Activated T-helper 1 cell treated with anti-CD3 and anti-CD28 coated beads, Interleukin-2, amount 50 U/mL, for 16 hours (primary cell): ENCODE measurements at regions not wholly inside any gene's neighbourhood (a gene's known extent, or its start where the extent isn't known, plus 50 kb on each side); places are given as distances from the start of the nearest gene placed in this dataset.
"Not testable (repeated sequence)": the region's sequence is repeated elsewhere in the genome, so short reads cannot be mapped to it uniquely, and the experiment has no call there.

ENCODE experiments used
- DNase-seq, 2 donors: peaks; one replicate each; pipeline ENCODE4 v3.0.0-alpha.2; 2020; ENCODE audit warnings: low read depth in 1 of 2, low spot score in 1 of 2

DNA sequence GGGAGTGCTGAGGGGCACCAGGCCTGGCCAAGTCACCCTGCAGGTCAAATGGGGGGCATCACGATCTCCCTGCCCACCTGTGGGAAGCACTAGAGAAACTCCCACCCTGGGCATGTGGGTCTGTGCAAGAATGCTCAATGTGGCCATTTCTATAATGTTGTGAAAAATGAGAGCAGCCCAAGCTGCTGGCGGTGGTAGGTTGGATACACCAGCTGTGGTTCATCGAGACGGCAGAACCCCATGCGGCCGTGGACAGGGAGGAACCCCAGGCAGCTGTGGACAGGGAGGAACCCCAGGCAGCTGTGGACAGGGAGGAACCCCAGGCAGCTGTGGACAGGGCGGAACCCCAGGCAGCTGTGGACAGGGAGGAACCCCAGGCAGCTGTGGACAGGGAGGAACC, 129.1 kb downstream of the BRD1 start:
- DNase-seq: not testable (repeated sequence)

DNA sequence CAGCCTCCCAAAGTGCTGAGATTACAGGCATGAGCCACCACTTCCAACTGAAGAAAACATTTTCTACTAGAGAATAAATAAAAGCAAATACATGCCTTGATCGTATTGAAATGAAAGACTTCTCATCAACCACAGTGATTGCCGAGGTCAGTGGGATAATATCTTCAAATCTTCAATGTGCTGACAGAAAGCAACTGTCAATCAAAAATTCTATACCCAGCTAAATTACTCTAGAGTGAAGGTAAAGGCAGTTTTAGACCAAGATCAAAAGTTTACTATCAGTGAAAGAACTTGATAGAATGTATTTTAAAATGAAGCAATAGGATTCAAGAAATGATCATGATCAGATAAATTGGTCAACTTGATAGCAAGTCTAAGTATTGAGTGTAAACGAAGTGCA, 130.6 kb downstream of the BRD1 start:
- no peak for DNase-seq

DNA sequence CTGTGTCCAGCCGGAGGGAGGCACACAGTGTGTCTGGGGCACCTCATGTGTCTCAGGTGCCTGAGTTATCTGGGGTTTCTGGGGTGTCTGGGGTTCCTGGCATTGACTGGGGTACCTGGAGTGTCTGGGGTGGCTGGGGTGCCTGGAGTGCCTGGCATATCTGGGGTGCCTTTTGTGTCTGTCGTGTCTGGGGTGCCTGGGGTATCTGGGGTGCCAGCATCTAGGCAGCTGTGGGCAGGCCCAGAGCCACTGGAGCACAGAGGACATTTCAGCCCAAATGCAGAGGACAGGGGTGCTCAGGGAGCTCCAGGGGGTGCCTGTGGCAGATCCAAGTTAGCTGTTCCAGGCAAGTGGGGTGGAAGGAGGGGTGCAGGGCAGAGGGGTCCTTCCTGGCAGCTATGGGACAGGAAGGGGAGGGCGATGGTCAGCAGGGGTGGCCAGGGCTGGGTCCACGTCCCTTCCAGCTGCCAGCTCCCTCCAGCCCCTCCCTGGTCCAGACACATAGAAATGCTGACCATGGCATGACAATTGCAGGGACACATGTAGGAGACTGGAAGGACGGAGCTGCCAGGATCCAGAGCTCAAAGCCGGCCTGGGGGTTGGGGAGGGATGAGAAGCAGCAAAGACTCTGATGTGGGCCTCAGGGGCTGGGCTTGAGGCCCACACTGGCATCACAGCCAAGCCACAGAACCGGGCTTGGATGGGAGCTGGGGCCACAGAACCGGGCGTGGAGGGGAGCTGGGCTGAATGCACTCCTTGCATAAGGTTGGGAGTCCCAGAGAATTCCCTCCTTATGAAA, 133.0 kb downstream of the BRD1 start:
- no peak for DNase-seq

DNA sequence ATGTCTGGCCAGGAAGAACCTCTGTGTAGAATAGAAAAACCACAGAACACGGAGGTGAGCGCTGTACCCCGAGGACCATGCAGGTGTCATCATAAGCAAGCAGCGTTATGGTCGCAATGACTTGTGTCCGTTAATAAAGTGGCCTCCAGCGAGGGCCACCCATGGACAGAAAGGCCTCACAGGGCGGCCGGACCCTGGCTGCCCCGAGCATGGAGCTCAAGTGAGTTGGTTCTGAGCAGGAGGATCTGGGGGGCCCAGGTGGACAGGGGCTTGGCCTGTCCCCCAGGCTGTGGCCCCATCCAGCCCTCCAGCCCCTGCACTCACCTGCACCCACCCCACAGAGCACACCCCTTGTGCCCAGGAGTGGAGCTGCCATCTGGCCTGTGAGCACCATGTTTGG, 133.8 kb downstream of the BRD1 start:
- no peak for DNase-seq

DNA sequence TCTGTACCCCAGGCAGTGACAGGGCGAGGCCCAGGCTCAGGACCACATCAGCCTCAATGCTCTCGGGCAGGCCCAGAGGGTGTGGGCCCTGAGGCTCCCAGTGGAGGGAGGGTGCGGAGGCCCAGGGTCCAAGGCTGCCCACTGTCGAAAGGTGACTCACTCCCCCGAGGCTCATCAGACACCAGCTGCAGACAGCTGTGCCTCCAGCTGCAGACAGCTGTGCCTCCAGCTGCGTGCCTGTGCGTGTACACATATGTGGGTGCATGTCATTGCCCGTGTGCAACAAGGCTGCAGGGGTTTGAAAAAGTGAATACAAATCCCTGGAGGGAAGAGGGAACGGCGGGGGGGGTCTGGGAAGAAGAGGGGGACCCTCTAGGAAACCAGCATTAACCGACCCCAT, 134.3 kb downstream of the BRD1 start:
- DNase-seq: no peak

DNA sequence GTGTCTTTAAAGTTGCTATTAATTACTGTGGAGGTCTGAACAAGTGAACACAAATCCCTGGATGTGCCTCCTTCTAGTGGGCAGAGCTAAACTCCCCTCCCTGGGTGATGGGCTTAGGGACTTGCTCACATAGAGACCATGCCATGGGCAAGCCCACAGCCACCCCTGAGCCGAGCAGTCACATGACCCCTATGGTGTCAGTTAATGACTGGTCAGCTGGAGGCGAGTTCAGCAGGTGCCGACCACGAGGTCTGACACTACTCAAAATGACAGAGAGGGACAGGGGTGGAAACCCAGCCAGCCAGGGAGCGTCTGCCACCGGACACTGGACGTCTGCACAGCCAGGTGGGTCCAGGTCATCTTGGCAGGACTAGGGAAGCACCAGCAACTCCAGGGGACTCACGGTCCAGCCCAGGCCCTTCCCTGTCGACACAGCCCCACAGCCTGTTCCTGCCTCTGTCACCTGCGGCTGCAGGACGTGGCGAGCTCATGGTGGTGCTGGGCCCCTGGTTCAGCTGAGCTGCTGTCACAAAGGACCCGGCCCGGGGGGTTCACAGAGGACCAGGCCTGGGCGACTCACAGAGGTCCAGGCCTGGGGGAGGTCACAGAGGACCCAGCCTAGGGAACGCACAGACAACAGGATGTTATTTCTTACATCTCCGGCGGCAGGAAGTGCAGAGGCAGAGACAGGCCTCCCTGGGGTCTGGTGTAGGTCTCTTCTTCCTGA, 135.0 kb downstream of the BRD1 start:
- DNase-seq: no peak

DNA sequence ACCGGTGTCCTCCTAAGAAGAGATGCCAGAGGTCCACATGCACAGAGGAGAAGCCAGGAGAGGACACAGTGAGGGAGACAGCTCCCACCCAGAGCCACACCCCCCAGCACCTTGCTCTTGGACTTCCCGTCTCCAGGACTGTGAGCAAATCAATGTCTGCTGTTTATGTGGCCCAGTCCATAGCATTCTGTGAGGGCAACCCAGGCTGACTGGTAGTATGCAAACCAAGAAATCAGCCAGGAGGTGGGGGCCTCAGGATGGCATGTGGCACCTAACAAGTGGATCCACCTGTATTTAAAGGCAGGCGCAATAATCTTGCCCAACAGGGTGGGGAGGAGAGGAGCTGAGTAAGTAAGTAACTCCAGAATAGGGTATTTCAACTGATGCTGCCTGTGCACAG, 136.4 kb downstream of the BRD1 start:
- DNase-seq: no peak

DNA sequence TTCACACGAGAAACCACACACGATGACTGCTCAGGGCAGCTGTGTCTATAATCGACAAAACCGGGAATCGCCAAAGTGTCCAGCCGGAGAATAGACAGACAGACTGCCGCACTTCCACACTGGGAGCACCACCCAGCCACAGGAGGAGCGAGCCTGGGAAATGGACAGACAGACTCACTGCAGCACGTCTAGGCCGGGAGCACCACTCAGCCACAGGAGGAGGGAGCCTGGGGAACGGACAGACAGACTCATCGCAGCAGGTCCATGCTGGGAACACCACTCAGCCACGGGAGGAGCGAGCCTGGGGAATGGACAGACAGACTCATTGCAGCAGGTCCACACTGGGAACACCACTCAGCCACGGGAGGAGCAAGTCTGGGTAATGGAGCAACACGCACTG, 137.2 kb downstream of the BRD1 start:
- no peak for DNase-seq

DNA sequence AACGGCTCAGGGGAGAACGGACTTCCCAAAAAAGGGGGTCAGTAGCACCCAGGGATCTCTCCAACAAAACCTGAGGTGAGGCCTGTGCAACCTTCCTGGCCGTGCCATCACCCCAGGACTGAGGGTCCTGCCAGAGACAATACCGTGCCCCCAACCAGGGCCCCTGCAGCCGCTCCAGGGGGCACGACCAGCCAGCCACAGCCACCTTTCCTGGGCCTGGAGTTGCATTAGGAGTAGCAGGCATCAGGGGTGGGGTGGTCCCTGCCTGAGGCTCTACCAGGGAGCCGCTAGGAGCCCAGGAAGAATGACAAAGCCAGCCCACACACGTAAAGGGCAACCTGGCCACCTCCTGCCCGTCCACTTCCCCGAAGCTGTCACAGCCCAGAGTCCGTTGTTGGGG, 137.8 kb downstream of the BRD1 start:
- DNase-seq: no peak

DNA sequence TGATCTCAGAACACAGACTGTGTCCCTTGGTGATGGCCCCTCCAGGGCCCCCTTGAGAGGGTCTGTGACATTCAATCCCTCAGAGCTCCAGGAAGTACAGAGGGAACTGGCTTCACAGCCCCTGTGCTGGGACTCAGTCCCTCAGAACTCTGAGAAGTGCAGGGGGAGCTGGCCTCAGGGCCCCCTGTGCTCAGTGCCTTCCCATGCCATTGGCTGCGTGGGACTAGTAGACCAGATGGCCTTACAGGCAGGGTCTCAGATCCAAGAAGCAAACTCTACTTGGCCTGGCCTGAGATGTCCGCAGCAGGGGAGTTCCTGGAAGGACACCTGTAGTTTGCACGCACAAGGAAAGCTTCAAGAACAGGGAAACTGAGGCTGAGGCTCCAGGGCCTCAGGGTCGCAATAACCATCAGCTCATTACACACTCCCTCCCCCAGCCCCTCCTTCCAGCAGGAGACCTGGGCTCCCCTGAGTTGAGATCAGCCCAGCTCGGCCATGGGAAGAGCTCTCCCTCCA, 138.4 kb downstream of the BRD1 start:
- no peak for DNase-seq

DNA sequence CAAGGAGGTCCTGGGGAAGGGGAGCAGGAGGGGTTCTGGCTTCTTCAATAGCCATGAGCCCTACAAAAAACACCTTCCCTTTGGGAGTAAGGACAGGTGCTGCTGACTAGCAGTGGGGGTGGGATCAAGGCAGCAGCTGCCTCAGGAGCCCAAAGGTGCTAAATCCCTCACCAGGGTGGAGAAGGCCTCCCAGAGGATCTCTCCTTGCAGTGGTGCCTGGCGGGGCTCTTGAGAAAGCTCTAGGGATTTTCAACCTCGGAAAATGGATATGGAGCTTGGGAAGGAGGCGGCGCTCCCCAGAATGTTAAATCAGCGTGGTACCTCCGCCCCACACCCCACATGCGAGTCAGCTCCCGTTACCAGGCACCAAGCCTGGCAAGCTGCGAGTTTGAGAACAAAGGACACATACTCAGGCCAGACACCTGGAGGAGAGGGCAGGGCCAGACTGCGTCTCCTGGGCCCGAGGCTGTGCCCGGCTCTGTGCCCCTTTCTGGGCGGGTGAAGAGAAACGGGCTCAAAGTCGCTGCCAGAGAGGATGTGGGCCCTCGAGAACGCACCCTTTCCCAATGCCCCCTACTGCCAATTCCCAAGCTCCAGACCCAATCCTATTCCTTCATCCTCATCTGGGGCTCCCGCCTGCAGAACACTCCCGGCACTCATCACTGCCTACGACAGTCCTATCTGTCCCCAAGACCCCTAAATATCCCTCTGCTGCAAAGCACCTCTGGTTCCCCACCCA, 139.0 kb downstream of the BRD1 start:
- DNase-seq: no peak

DNA sequence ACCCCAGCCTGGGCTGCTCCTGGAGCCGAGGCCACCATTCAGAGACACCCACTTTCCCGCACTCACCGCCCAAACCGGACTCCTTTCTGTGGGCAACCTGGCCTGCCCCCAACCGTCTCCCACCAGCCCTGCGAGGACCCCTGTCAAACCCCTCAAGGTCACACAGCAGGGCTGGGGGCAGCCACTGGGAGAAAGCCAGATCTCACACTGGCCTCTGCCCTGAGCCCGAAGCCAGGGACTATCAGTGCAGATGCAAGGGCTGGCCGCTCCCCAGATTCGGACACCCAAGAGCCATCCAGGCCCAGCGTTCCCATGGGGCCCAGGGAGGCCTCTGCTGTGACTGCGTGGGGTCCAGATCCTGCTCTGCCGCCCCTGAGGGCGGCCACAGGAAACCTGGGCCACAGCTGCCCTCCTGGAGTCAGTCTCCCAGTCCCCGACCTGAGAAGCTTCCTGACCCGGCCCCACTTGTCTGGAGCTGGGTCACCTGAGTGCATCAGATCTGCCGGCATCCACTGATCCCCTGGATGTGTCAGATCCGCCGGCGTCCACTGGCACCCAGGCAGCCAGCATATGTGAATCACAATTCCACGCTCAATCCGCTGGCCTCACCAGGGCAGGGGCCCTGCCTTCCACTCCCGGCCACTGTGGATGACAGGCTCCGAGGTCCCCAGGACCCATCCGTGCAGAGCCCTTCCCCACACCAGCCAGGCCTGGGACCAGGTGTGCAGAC, 139.7 kb downstream of the BRD1 start:
- DNase-seq: no peak

DNA sequence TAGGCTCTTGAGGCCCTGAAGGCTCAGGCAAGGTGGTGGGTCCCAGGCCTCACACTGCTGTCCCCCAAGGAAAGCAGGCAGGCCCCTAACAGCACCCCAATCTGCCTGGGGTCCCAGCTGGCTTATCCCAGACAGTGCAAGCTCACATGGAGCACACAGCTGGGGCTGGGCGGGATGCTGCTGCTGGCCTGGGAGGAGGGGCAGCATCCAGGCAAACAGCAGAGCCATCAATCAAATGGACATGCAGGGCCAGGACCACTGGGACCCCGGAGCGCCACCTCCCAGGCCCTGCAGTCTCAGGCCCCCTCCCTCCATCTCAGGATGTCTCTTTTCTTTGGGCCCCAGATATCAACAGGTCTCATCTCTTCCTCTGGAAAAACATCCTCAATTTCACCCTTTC, 140.3 kb downstream of the BRD1 start:
- no peak for DNase-seq

DNA sequence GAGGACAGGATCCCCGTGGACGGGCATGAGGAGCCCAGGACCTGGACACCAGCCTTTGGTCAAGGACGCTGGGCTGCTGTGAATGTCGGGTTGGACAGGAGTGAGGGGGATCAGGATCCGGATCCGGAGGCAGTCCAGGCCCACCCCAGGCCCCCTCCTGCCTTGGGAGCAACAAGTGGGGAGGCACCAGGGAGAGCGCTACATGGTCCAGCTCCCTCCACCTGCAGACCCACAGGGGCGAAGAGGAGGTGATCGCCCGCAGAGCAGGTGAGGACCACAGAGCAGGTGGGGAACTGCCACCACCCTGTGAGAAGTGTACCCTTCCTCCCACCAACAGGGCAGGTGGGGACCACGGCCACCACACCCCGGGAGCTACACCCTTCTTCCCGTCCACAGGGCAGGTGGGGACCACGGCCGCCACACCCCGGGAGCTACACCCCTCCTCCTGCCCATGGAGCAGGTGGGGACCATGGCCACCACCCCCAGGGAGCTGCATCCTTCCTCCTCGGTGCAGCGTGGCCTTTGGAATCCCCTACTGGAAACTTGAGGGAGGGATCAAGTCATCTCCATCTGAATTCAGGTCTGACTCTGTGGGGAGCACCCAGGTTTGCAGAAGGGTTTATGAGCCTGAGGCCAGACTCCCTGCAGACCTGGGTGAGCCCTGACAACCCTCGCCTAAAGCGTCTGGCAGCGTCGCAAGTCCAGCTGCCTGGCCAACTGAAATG, 141.0 kb downstream of the BRD1 start:
- DNase-seq: no peak

DNA sequence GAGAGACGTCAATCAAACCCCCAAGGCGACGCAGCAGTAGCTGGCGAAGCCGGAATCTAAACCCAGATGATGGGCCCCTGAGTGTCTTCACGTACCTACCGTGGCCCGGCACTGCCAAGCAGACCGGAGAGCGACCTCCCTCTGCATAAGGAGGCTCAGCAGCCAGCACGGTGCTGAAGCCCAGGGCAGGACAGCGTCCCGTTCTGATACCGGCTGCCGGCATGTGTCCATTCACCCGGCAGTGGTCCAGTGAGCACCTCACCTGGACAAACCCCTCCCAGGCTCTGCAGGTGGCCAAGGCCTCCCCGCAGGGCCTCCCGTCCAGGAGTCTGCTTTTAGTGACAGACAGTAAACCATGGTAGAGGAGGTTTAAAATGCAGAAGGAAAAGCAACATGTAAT, 142.0 kb downstream of the BRD1 start:
- no peak for DNase-seq

DNA sequence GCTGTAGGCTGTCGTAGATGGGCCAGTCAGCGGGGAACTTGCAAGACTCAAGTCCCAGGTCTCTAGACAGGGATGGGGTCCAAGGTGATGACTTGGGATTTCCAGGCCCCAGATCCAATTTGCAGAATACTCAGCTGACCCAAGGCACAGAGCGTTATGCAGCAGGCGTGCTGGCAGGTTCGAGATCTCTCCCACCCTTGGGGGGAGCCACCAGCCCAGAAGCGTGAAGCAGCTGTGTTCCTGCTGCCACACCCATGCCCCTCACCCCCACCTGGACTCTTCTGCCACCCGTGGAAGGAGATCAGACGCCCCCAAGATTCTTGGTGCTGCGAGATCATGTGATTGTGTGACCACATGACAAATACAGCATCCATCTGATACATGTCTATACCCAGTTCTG, 142.6 kb downstream of the BRD1 start:
- no peak for DNase-seq

DNA sequence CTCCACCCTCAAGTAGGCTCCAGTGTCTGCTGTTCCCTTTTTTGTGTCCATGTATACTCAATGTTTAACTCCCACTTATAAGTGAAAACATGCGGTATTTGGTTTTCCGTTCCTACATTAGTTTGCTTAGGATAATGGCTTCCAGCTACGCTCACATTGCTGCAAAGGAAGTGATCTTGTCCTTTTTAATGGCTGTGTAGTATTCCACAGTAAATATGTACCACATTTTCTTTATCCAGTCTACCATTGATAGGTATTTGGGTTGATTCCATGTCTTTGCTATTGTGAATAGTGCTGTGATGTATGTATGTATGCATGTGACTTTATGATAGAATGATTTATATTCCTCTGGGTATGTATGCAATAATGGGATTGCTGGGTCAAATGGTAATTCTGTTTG, 144.6 kb downstream of the BRD1 start:
- DNase-seq: no peak

DNA sequence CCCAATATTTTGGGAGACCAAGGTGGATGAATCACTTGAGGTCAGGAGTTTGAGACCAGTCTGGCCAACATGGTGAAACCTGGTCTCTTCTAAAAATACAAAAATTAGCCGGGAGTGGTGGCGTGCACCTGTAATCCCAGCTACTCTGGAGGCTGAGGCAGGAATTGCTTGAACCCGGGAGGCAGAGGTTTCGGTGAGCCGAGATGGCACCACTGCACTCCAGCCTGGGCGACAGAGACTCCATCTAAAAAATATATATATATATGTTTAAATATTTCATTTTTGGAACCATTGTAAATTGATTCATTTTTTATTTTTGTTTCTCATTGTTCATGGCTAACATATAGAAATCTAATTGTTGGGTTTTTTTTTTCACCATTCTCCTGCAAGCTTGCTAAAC, 146.9 kb downstream of the BRD1 start:
- not testable (repeated sequence) for DNase-seq

DNA sequence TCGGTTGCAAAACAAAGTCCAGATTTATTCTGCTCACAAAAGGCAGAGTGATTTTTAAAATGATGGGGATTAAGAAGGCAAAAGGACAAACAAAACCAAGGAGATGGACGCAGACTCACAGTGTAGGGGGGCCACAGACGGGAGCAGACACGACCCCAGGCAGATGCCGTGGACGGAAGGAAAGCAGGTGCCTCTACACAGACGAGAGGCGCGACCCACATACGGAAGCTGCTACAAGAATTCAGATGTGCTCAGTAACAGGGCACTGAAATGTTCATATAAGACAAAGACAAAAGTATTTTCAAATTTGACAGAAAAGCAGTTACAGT, 148.9 kb downstream of the BRD1 start:
- no peak for DNase-seq

DNA sequence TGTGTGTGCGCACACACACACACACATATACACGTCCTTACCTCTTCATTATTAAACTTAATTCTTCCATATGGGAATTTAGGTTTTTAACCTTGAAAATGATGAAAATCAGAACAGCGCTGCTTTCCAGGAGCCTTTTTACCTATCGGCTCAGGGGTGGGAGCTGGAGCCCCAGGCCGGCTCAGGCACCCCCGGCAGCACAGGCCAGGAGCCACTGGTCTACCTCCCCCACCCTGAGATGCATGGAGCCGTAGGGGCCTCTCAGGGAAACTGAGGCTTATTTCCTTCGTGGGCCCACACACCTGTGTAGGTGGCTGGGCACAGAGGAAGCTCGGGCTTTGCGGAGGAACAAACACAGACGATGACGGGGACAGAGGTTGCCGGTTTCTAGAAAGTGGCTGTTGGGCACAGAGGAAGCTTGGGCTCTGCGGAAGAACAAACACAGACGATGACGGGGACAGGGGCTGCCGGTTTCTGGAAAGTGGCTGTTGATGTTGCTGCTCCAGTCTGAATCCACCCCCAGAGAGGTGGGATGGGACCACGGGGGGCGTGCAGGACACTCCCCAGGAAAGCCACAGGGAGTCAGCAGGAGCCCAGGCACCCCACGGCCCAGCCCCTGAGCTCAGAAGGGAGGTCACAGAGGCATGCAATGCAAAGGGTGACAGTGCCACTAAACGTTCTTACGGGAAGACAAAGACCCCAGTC, 149.4 kb downstream of the BRD1 start:
- no peak for DNase-seq
